HepG2 (cell line): ENCODE measurements at regions not wholly inside any gene's neighbourhood (a gene's known extent, or its start where the extent isn't known, plus 50 kb on each side); places are given as distances from the start of the nearest gene placed in this dataset.

Source experiments
- ATAC-seq: fragments of 200-7000 bp; cut with Tn5 transposase; 3 replicates; pipeline ENCODE4 v1.9.1; 2020; ENCODE audit warnings: mild to moderate bottlenecking, moderate library complexity
- BruUV-seq: library from RNA; stranded (reverse); fragments of 400-500 nt; replicated peaks from 2 replicates; lab custom pipeline; 2021; lab: Mats Ljungman, UMichigan
- CTCF ChIA-PET: fragments of 300-600 bp; formaldehyde crosslinking; extraction: SDS; loops from one replicate; lab custom pipeline; 2021; ENCODE audit warnings: low total read pairs, inconsistent platforms, low intra/inter-chr PET ratio; lab: Yijun Ruan, JAX
- POLR2A ChIA-PET: fragments of 350-600 bp; sonication (Branson Sonifier 250); formaldehyde crosslinking; loops from one replicate; lab custom pipeline; 2020; ENCODE audit warnings: antibody characterized with exemption, inconsistent platforms; lab: Yijun Ruan, JAX
- DNase-seq: peaks from one replicate; pipeline ENCODE4 v3.0.0-alpha.2; 2015; ENCODE audit warnings: low spot score
- FAIRE-seq: peaks from 3 replicates; lab custom pipeline; 2011; peaks lifted over from hg19 to GRCh38; lab: Jason Lieb, UNC
- H2AFZ ChIP-seq: one replicate; pipeline ENCODE4 v1.6.1; 2011; ENCODE audit warnings: low read length, inconsistent platforms
- H3K27ac ChIP-seq: fragments of 300-600 bp; 3 replicates; pipeline ENCODE4 v1.8.0; 2011; ENCODE audit warnings: mixed run types, mild to moderate bottlenecking, mixed read lengths, low read length, inconsistent platforms; ENCODE audit not compliant: insufficient read depth; ENCODE audit errors: extremely low read length
- H3K27me3 ChIP-seq, 2 experiments: fragments of 200-600 bp in 1 of 2; 2 replicates in 1 of 2; 3 replicates in 1 of 2; pipeline versions ENCODE4 v1.6.0 to v1.8.0; 2011; ENCODE audit warnings: low read length in 2 of 2, mild to moderate bottlenecking in 2 of 2, moderate library complexity in 2 of 2, inconsistent platforms in 1 of 2; ENCODE audit not compliant: insufficient read depth in 2 of 2, control insufficient read depth in 1 of 2
- H3K36me3 ChIP-seq, 2 experiments: fragments of 200-600 bp in 1 of 2; replicated peaks in 1 of 2; 2 replicates in 1 of 2; 3 replicates in 1 of 2; pipeline versions ENCODE4 v1.5.1 to v1.8.0; 2011; ENCODE audit warnings: low read length in 2 of 2, inconsistent platforms in 1 of 2; ENCODE audit not compliant: insufficient read depth in 2 of 2, control insufficient read depth in 1 of 2
- H3K4me1 ChIP-seq: 2 replicates; pipeline ENCODE4 v1.5.1; 2012; ENCODE audit warnings: low read length, inconsistent platforms; ENCODE audit not compliant: insufficient read depth
- H3K4me2 ChIP-seq: 2 replicates; pipeline ENCODE4 v1.6.0; 2011; ENCODE audit warnings: low read depth, low read length, inconsistent platforms
- H3K4me3 ChIP-seq, 3 experiments: fragments of 200-600 bp in 1 of 3; sonication (generic), shearing (Covaris generic) in 1 of 3; replicated peaks in 1 of 3; 2 replicates each; pipeline ENCODE4 v1.5.1; 2011 to 2016; ENCODE audit warnings: low read length in 3 of 3, inconsistent platforms in 2 of 3, low read depth in 2 of 3, mild to moderate bottlenecking in 2 of 3, control low read depth in 1 of 3, mixed read lengths in 1 of 3; ENCODE audit not compliant: insufficient read depth in 1 of 3
- H3K79me2 ChIP-seq: one replicate; pipeline ENCODE4 v1.6.1; 2011; ENCODE audit warnings: low read length, inconsistent platforms; ENCODE audit not compliant: insufficient read depth
- H3K9ac ChIP-seq: 2 replicates; pipeline ENCODE4 v1.6.0; 2011; ENCODE audit warnings: mild to moderate bottlenecking, low read depth, low read length, inconsistent platforms; ENCODE audit not compliant: insufficient read depth
- H3K9me3 ChIP-seq: 2 replicates; pipeline ENCODE4 v1.5.1; 2012; ENCODE audit warnings: mild to moderate bottlenecking, low read length
- H4K20me1 ChIP-seq: 2 replicates; pipeline ENCODE4 v1.6.0; 2011; ENCODE audit warnings: inconsistent platforms, mild to moderate bottlenecking, low read length, moderate library complexity; ENCODE audit not compliant: insufficient read depth
- CENPT ChIP-seq: sonication (generic); formaldehyde crosslinking; IDR thresholded peaks from 2 replicates; pipeline ENCODE4 v1.8.0; 2022; ENCODE audit warnings: low read depth, mild to moderate bottlenecking, moderate library complexity, missing genetic modification reagents
- CHD4 ChIP-seq: fragments of 200-600 bp; sonication (generic); IDR thresholded peaks from 2 replicates; pipeline ENCODE4 v1.7.0; 2017; ENCODE audit warnings: mild to moderate bottlenecking, low read length, borderline replicate concordance
- FOXP1 ChIP-seq, 2 experiments: fragments of 450-650 bp in 1 of 2; IDR thresholded peaks; 2 replicates each; pipeline ENCODE4 v1.6.1; 2017 to 2018; ENCODE audit warnings: antibody characterized with exemption in 1 of 2
- HOXA7 ChIP-seq: sonication (generic); formaldehyde crosslinking; IDR thresholded peaks from 2 replicates; pipeline ENCODE4 v1.8.1; 2022; ENCODE audit warnings: mild to moderate bottlenecking, missing genetic modification reagents, moderate library complexity
- MIXL1 ChIP-seq: IDR thresholded peaks from 2 replicates; pipeline ENCODE4 v1.6.1; 2016
- NFIC ChIP-seq: IDR thresholded peaks from 2 replicates; pipeline ENCODE4 v1.6.1; 2012; ENCODE audit warnings: mild to moderate bottlenecking, low read length, inconsistent platforms
- PHB2 ChIP-seq: fragments of 450-650 bp; IDR thresholded peaks from 2 replicates; pipeline ENCODE4 v1.6.1; 2018; ENCODE audit not compliant: partially characterized antibody
- ZNF136 ChIP-seq: sonication (generic); formaldehyde crosslinking; IDR thresholded peaks from 2 replicates; pipeline ENCODE4 v1.8.1; 2022; ENCODE audit warnings: low read depth, mild to moderate bottlenecking, moderate library complexity, missing genetic modification reagents
- ZNF234 ChIP-seq: sonication (generic); formaldehyde crosslinking; conservative IDR thresholded peaks from 2 replicates; pipeline ENCODE4 v1.5.1; 2020; ENCODE audit warnings: mild to moderate bottlenecking, missing genetic modification reagents
- ZNF282 ChIP-seq: fragments of 450-650 bp; IDR thresholded peaks from 2 replicates; pipeline ENCODE4 v1.6.1; 2018; ENCODE audit not compliant: partially characterized antibody
- ZNF629 ChIP-seq: sonication (generic); formaldehyde crosslinking; conservative IDR thresholded peaks from 2 replicates; pipeline ENCODE4 v1.5.0; 2020; ENCODE audit warnings: missing genetic modification reagents
- ZNF644 ChIP-seq: IDR thresholded peaks from 2 replicates; pipeline ENCODE4 v1.6.1; 2016; ENCODE audit warnings: low read depth
- ZNF768 ChIP-seq: sonication (generic); formaldehyde crosslinking; IDR thresholded peaks from 2 replicates; pipeline ENCODE4 v1.4.0; 2020; ENCODE audit warnings: missing genetic modification reagents
- ZNF792 ChIP-seq: IDR thresholded peaks from 2 replicates; pipeline ENCODE4 v1.6.1; 2016
- WGBS: methylation state at CpG from one replicate; pipeline ENCODE4 v1.1.6; 2017; ENCODE audit warnings: low lambda C conversion rate; 5-methylcytosine and 5-hydroxymethylcytosine counted together
- in situ Hi-C: cut with HindIII; loops from 2 replicates; pipeline ENCODE4 v1.10.0; 2017; ENCODE audit warnings: low pct_unique_long_range_greater_than_20kb; ENCODE audit not compliant: extremely low pct_ligation_motif_present
- intact Hi-C: fragments of 100-400 bp; cut with micrococcal nuclease; formaldehyde crosslinking; loops from one replicate; pipeline ENCODE4 v1.10.0; 2022; ENCODE audit not compliant: unreplicated experiment
- TF ChIP-seq, protein P1 (sequence below): fragments of 450-650 bp; IDR thresholded peaks from 2 replicates; pipeline ENCODE4 v1.6.1; 2017; ENCODE audit warnings: mild to moderate bottlenecking
- TF ChIP-seq, protein P2 (sequence below): sonication (generic); formaldehyde crosslinking; IDR thresholded peaks from 2 replicates; pipeline ENCODE4 v1.4.0; 2020; ENCODE audit warnings: mild to moderate bottlenecking, missing genetic modification reagents
- TF ChIP-seq, protein P3 (sequence below): sonication (generic); formaldehyde crosslinking; IDR thresholded peaks from 2 replicates; pipeline ENCODE4 v1.8.1; 2023; ENCODE audit warnings: mild to moderate bottlenecking, missing genetic modification reagents, borderline replicate concordance

DNA sequence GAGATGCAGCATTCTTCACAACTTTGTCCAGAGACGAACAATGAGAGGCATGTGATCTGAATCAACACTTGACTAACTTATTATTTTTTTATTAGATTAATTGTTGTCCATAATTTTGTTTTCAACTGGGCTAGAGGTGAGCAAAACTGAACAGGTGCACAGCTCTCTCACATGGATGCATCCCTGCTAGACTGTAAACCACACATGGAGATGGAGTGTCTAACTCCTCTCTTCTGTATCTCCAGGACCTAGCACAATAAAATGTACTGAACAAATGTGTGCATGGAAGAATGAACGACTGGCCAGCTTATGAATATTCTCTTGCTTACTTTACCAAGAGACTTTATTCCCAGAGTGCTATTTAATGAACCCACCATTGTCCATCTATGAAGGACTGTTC is 627.7 kb downstream of the LIG4 start:
- no peak overlapping the region for H3K9ac ChIP-seq
- H3K27ac ChIP-seq = no peak overlapping the region
- no peak overlapping the region for H2AFZ ChIP-seq
- no peak overlapping the region for H3K4me3 ChIP-seq
- DNase-seq (no peak), ATAC-seq (no peak), FAIRE-seq (no peak)
- no peaks in the 10 kb centered on the region for H4K20me1 ChIP-seq
- intact Hi-C loops (no loop called here), in situ Hi-C loops (no loop called here)
- no peaks in the 10 kb centered on the region for H3K36me3 ChIP-seq
- ChIA-PET POLR2A (no interaction called here), CTCF (no interaction called here)
- no peaks in the 10 kb centered on the region for H3K9me3 ChIP-seq
- H3K27me3 ChIP-seq = no peaks in the 10 kb centered on the region
- no TSS peak for BruUV-seq
- no peak overlapping the region for H3K4me2 ChIP-seq
- 0 out of 2 replicates have a peak, but pooled peaks cover 4% of the 10 kb centered on the region for H3K4me1 ChIP-seq
- WGBS = 4% methylated on average over 2 of the region's 2 CpGs
- TF ChIP-seq, protein P1, sequence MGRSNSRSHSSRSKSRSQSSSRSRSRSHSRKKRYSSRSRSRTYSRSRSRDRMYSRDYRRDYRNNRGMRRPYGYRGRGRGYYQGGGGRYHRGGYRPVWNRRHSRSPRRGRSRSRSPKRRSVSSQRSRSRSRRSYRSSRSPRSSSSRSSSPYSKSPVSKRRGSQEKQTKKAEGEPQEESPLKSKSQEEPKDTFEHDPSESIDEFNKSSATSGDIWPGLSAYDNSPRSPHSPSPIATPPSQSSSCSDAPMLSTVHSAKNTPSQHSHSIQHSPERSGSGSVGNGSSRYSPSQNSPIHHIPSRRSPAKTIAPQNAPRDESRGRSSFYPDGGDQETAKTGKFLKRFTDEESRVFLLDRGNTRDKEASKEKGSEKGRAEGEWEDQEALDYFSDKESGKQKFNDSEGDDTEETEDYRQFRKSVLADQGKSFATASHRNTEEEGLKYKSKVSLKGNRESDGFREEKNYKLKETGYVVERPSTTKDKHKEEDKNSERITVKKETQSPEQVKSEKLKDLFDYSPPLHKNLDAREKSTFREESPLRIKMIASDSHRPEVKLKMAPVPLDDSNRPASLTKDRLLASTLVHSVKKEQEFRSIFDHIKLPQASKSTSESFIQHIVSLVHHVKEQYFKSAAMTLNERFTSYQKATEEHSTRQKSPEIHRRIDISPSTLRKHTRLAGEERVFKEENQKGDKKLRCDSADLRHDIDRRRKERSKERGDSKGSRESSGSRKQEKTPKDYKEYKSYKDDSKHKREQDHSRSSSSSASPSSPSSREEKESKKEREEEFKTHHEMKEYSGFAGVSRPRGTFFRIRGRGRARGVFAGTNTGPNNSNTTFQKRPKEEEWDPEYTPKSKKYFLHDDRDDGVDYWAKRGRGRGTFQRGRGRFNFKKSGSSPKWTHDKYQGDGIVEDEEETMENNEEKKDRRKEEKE = no peak
- TF ChIP-seq HOXA7 (CRISPR knock-in tag) (no peak), ZNF282 (no peak), PHB2 (no peak), NFIC (no peak), ZNF768 (CRISPR knock-in tag) (no peak)
- no peaks in the 10 kb centered on the region for H3K79me2 ChIP-seq

- FAIRE-seq = no peak
- Histone ChIP-seq H3K4me1 (no peaks in the 10 kb centered on the region), H3K4me2 (no peak overlapping the region), H3K27ac (no peak overlapping the region), H3K79me2 (no peaks in the 10 kb centered on the region), H3K36me3 (no peaks in the 10 kb centered on the region), H3K27me3 (no peaks in the 10 kb centered on the region), H3K9me3 (no peaks in the 10 kb centered on the region), H4K20me1 (no peaks in the 10 kb centered on the region), H3K9ac (no peak overlapping the region), H2AFZ (no peak overlapping the region), H3K4me3 (no peak overlapping the region)
- intact Hi-C loops (no loop called here), in situ Hi-C loops (no loop called here)
- no TSS peak for BruUV-seq
- POLR2A ChIA-PET = no interaction called here
- WGBS = 5% methylated on average over 2 of the region's 2 CpGs
- CTCF ChIA-PET = no interaction called here
- DNase-seq = no peak
- ATAC-seq = no peak
- TF ChIP-seq ZNF234 (CRISPR knock-in tag) = no peak
- TF ChIP-seq, protein P2, sequence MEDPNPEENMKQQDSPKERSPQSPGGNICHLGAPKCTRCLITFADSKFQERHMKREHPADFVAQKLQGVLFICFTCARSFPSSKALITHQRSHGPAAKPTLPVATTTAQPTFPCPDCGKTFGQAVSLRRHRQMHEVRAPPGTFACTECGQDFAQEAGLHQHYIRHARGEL (CRISPR knock-in tag) = no peak
- no peak for TF ChIP-seq ZNF792 (CRISPR knock-in tag)
- TF ChIP-seq FOXP1 (IDR thresholded peaks at IDR 0.05) = no peak
- no peak for TF ChIP-seq FOXP1 (CRISPR knock-in tag; IDR thresholded peaks at IDR 0.05)
- TF ChIP-seq CHD4 = no peak
- TF ChIP-seq ZNF629 (CRISPR knock-in tag) = no peak
- TF ChIP-seq CENPT (CRISPR knock-in tag) = no peak
- no peak for TF ChIP-seq MIXL1 (CRISPR knock-in tag)
- no peak for TF ChIP-seq ZNF644 (CRISPR knock-in tag)
- TF ChIP-seq, protein P3, sequence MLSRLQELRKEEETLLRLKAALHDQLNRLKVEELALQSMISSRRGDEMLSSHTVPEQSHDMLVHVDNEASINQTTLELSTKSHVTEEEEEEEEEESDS (CRISPR knock-in tag) = no peak
- TF ChIP-seq ZNF136 (CRISPR knock-in tag) = no peak
Observed at GRCh38 chr13:107586216-107586615, 629.1 kb downstream of the LIG4 start.
